GM21717 (cell line): ENCODE measurements at regions not wholly inside any gene's neighbourhood (a gene's known extent, or its start where the extent isn't known, plus 50 kb on each side); places are given as distances from the start of the nearest gene placed in this dataset.

Experiments used
- ATAC-seq: cut with Tn5 transposase; IDR thresholded peaks from one replicate; pipeline ENCODE4 v1.9.1; 2021; ENCODE audit warnings: mild to moderate bottlenecking, moderate library complexity; ENCODE audit not compliant: unreplicated experiment

- ATAC-seq, result peak; percentile 56
Measured at GRCh38 chr9:89234205-89235067, 55.8 kb upstream of the SHC3 start.

DNA sequence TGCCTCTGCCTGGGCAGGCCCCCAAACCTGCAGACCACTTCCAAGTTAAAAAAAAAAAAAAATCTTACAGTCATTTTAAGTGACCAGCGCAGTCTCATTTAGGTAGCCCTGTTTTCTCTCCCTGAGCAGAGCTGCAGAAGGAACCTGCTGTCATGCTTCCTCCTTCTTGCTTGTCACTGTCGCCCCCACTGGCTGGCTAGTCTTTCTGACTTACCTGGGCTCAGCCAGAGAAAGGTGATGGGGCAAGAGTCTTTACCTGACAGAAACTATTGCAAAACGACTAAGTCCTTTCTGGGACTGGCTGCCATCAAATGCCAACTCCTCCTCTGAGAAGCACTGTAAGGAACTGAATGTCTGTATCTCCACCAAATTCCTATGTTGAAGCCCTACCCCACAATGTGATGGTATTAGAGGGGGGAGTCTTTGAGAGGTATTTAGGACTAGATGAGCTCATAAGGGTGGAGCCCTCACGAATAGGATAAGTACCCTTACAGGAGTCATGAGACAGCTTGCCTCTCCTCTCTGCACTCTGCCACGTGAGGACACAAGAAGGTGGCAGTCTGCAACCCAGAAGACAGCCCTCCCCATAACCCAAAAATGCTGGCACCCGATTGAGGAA is 58.4 kb upstream of the SHC3 start:
- no peak for ATAC-seq

GRCh38 chr9:89238424-89238823 is 59.8 kb upstream of the SHC3 start:
- ATAC-seq, result no peak

DNA sequence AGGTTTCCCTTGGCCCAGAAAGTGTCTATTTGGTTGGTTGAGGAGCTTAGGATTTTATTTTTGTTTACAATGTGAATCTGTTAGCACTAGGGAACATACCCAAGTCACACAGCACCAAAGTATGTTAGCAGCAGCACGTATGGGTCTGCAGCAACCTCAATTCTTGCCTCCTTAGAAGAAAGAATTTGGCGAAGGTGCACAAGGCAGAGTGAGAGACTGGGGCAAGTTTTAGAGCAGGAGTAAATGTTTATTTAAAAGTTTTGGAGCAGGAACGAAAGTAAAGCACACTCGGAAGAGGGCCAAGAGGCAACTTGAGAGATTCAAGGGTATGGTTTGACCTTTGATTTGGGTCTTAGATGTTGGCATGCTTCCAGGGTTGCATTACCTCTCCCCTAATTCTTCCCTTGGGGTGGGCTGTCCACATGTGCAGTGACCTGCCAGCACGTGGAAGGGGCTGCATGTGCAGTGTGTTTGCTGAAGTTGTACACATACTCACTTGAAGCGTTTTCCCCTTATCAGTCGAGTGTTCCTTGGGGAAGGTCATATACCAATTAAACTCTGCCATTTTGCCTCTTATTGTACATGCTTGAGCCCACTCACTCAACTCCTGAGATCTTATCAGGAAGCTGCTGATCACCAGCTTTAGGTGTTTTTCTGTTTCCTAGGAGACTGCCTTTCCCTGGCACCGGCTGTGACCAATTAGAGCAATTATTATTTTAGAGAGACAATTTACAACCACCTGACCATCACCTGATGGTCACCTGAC is 64.9 kb upstream of the SHC3 start:
- ATAC-seq, result no peak

GRCh38 chr9:89246840-89247239 is 64.2 kb upstream of the CKS2 start:
- no peak for ATAC-seq

- ATAC-seq, result no peak
Measured at GRCh38 chr9:89247431-89248353, 63.3 kb upstream of the CKS2 start.

DNA sequence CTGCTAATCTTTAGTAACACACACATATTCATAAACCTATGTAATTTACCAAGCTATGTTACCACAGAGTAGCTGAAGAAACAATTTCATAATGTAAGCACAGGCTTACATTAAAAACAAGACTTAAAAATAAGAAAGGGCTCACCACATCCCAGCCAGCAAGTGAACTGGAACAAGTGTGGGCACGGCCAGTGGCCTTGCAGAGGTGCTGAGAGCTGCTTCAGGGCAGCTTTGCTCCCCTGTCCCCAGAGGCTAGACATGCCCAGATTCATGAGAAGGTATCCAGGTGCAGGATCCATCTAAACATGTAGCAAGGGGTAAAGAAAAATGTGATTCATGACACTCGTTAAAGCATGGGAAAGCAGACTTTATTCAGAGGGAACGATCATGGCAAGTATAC is 62.0 kb upstream of the CKS2 start:
- no peak for ATAC-seq

DNA sequence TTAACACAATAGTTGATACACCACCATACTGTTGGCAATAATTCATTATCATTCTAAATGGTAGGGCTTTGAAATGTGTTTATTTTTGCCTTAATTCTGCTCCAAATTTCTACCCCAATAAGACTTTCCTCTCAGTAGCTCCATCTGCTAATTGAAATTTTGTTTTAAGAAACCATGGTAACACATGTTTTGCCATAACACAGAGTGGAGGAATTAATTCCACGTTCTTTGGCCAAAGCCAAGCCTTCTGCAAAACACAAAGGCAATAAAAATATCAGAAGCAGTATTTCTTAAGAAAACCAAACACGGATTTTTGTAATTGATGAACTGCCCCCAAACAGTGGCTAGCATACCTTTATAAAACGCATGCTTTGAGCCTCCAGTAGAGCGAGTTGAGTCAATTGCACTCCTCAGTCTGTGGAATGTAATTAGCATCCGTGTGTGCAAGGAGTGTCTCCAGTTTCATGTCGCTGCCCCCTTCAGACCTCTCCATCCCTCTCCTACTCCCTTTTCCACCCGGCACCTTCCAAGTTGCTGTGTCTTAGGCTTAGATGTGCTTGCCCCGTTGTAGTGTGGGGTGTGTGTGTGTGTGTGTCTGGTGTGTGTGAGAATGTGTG is 58.2 kb upstream of the CKS2 start:
- ATAC-seq, result no peak

DNA sequence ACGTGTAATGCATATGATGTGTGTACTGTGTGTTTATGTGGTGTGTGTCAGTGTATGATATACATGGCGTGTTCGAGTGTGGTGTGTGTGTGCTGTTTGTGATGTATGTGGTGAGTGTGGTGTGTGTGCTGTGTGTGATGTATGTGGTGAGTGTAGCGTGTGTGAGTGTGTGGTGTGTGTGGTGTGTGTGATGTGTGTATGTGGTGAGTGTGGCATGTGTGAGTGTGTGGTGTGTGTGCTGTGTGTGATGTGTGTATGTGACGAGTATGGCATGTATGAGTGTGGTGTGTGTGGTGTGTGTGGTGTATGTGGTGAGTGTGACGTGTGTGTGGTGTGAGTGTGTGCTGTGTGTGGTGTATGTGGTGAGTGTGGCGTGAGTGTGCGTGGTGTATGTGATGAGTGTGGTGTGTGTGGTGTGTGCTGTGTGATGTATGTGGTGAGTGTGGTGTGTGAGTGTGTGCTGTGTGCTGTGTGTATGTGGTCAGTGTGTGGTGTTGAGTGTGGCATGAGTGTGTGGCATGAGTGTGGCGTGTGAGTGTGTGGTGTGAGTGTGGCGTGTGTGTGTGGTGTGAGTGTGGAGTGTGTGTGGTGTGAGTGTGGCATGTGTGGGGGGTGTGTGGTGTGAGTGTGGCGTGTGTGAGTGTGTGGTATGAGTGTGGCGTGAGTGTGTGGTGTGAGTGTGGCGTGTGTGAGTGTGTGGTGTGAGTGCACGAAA is 56.8 kb upstream of the CKS2 start:
- no peak for ATAC-seq

GRCh38 chr9:89254773-89255125 is 56.2 kb upstream of the CKS2 start:
- ATAC-seq, result no peak

GRCh38 chr9:89256225-89256624 is 54.8 kb upstream of the CKS2 start:
- no peak for ATAC-seq

GRCh38 chr9:89256642-89257041 is 54.4 kb upstream of the CKS2 start:
- no peak for ATAC-seq

GRCh38 chr9:89260525-89260924 is 50.5 kb upstream of the CKS2 start:
- ATAC-seq, result no peak
